Astrocyte of the cerebellum (primary cell): ENCODE measurements at regions not wholly inside any gene's neighbourhood (a gene's known extent, or its start where the extent isn't known, plus 50 kb on each side); places are given as distances from the start of the nearest gene placed in this dataset.
A peak's percentile ranks its signal among the peaks of the same experiment; 100 is the strongest.

ENCODE experiments used
- DNase-seq: peaks from one replicate; pipeline ENCODE4 v3.0.0-alpha.2; 2011; ENCODE audit warnings: low read depth
- H3K4me3 ChIP-seq: 2 replicates; pipeline ENCODE4 v1.5.1; 2011; ENCODE audit warnings: mild to moderate bottlenecking, low read depth, low read length, moderate library complexity
- CTCF ChIP-seq: IDR thresholded peaks from 2 replicates; pipeline ENCODE4 v1.5.1; 2012; ENCODE audit warnings: low read length, low read depth, moderate library complexity, mild to moderate bottlenecking; ENCODE audit errors: missing control alignments
- in situ Hi-C: cut with HindIII; loops from 2 replicates; pipeline ENCODE4 v1.10.0; 2017; ENCODE audit warnings: low sequenced_read_pairs

- TF ChIP-seq CTCF = no peak
- H3K4me3 ChIP-seq = no peak overlapping the region
- DNase-seq = peak; percentile 39
- in situ Hi-C loops = no loop called here
Measured at GRCh38 chr6:108760126-108761050, 87.8 kb upstream of the ARMC2 start.

DNA sequence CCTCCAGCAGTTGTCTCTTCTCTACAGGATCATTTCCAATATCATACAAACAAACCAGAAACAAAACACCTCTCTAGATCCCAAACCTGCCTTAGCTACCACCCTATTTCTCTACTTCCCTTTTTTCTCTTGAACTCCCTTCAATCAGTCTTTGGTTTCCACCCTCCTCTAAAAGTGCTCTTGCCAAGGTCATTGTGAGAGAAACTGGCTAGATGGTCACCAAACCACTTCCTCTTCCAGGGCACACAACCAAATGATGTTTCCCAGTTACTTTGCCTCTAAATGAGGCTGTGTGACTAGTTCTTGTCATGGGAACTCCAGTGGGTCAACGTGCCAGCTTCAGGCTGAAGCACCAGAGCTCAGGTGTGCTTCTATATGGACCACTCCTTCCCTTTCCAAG, 85.8 kb upstream of the ARMC2 start:
- no peak for DNase-seq
- in situ Hi-C loops = no loop called here
- no peak overlapping the region for H3K4me3 ChIP-seq
- TF ChIP-seq CTCF = no peak

GRCh38 chr6:108763931-108764579, 84.2 kb upstream of the ARMC2 start:
- H3K4me3 ChIP-seq = no peak overlapping the region
- no peak for DNase-seq
- in situ Hi-C loops = no loop called here
- no peak for TF ChIP-seq CTCF

DNA sequence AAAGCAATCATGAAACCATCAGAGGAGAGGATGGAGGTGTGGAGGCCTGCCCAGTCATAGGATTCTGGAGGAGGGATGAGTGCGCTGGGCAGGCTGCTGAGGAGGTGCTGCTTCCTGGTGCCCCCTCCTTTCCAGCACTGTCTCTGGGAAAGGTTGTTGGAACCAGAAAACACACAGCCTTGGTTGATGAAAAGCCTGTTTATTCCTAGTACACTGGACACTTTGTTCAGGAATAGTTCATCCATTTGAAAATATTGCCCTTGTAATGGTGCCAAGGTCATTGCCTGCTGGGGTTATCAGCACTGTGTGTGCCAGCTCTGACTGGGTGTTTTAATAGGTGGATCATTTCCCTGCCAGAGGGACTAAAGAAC, 83.7 kb upstream of the ARMC2 start:
- no peak for TF ChIP-seq CTCF
- in situ Hi-C loops = no loop called here
- no peak overlapping the region for H3K4me3 ChIP-seq
- DNase-seq = no peak

DNA sequence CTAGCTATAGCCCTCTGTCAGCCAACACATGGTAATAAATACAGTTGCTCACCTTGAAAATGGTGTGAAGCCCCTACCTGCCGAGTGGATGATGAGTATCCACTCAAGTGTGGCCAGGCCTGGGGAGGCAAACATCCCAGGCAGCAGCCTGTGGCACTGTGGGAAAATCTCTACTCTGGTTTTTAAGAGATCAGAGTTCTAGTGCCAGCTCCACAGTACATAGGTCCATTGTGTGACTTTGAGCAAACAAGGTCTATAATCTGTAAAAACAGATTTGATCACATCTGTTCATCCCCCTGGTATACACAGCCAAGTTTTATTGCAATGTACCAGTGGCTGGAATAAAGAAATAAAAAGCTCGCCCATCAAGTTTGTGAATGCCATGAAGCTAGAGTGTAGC, 82.7 kb upstream of the ARMC2 start:
- in situ Hi-C loops = no loop called here
- H3K4me3 ChIP-seq = no peak overlapping the region
- TF ChIP-seq CTCF = no peak
- no peak for DNase-seq

GRCh38 chr6:108766419-108766818, 81.8 kb upstream of the ARMC2 start:
- DNase-seq = no peak
- TF ChIP-seq CTCF = no peak
- no peak overlapping the region for H3K4me3 ChIP-seq
- in situ Hi-C loops = no loop called here
